HepG2 (cell line): ENCODE measurements at regions not wholly inside any gene's neighbourhood (a gene's known extent, or its start where the extent isn't known, plus 50 kb on each side); places are given as distances from the start of the nearest gene placed in this dataset.

Source experiments
- ATAC-seq: fragments of 200-7000 bp; cut with Tn5 transposase; 3 replicates; pipeline ENCODE4 v1.9.1; 2020; ENCODE audit warnings: mild to moderate bottlenecking, moderate library complexity
- BruUV-seq: library from RNA; stranded (reverse); fragments of 400-500 nt; replicated peaks from 2 replicates; lab custom pipeline; 2021; lab: Mats Ljungman, UMichigan
- CTCF ChIA-PET: fragments of 300-600 bp; formaldehyde crosslinking; extraction: SDS; loops from one replicate; lab custom pipeline; 2021; ENCODE audit warnings: low total read pairs, inconsistent platforms, low intra/inter-chr PET ratio; lab: Yijun Ruan, JAX
- POLR2A ChIA-PET: fragments of 350-600 bp; sonication (Branson Sonifier 250); formaldehyde crosslinking; loops from one replicate; lab custom pipeline; 2020; ENCODE audit warnings: antibody characterized with exemption, inconsistent platforms; lab: Yijun Ruan, JAX
- DNase-seq: peaks from one replicate; pipeline ENCODE4 v3.0.0-alpha.2; 2015; ENCODE audit warnings: low spot score
- FAIRE-seq: peaks from 3 replicates; lab custom pipeline; 2011; peaks lifted over from hg19 to GRCh38; lab: Jason Lieb, UNC
- H2AFZ ChIP-seq: one replicate; pipeline ENCODE4 v1.6.1; 2011; ENCODE audit warnings: low read length, inconsistent platforms
- H3K27ac ChIP-seq: fragments of 300-600 bp; 3 replicates; pipeline ENCODE4 v1.8.0; 2011; ENCODE audit warnings: mixed run types, mild to moderate bottlenecking, mixed read lengths, low read length, inconsistent platforms; ENCODE audit not compliant: insufficient read depth; ENCODE audit errors: extremely low read length
- H3K27me3 ChIP-seq, 2 experiments: fragments of 200-600 bp in 1 of 2; 2 replicates in 1 of 2; 3 replicates in 1 of 2; pipeline versions ENCODE4 v1.6.0 to v1.8.0; 2011; ENCODE audit warnings: low read length in 2 of 2, mild to moderate bottlenecking in 2 of 2, moderate library complexity in 2 of 2, inconsistent platforms in 1 of 2; ENCODE audit not compliant: insufficient read depth in 2 of 2, control insufficient read depth in 1 of 2
- H3K36me3 ChIP-seq, 2 experiments: fragments of 200-600 bp in 1 of 2; replicated peaks in 1 of 2; 2 replicates in 1 of 2; 3 replicates in 1 of 2; pipeline versions ENCODE4 v1.5.1 to v1.8.0; 2011; ENCODE audit warnings: low read length in 2 of 2, inconsistent platforms in 1 of 2; ENCODE audit not compliant: insufficient read depth in 2 of 2, control insufficient read depth in 1 of 2
- H3K4me1 ChIP-seq: 2 replicates; pipeline ENCODE4 v1.5.1; 2012; ENCODE audit warnings: low read length, inconsistent platforms; ENCODE audit not compliant: insufficient read depth
- H3K4me2 ChIP-seq: 2 replicates; pipeline ENCODE4 v1.6.0; 2011; ENCODE audit warnings: low read depth, low read length, inconsistent platforms
- H3K4me3 ChIP-seq, 3 experiments: fragments of 200-600 bp in 1 of 3; sonication (generic), shearing (Covaris generic) in 1 of 3; replicated peaks in 1 of 3; 2 replicates each; pipeline ENCODE4 v1.5.1; 2011 to 2016; ENCODE audit warnings: low read length in 3 of 3, inconsistent platforms in 2 of 3, low read depth in 2 of 3, mild to moderate bottlenecking in 2 of 3, control low read depth in 1 of 3, mixed read lengths in 1 of 3; ENCODE audit not compliant: insufficient read depth in 1 of 3
- H3K79me2 ChIP-seq: one replicate; pipeline ENCODE4 v1.6.1; 2011; ENCODE audit warnings: low read length, inconsistent platforms; ENCODE audit not compliant: insufficient read depth
- H3K9ac ChIP-seq: 2 replicates; pipeline ENCODE4 v1.6.0; 2011; ENCODE audit warnings: mild to moderate bottlenecking, low read depth, low read length, inconsistent platforms; ENCODE audit not compliant: insufficient read depth
- H3K9me3 ChIP-seq: 2 replicates; pipeline ENCODE4 v1.5.1; 2012; ENCODE audit warnings: mild to moderate bottlenecking, low read length
- H4K20me1 ChIP-seq: 2 replicates; pipeline ENCODE4 v1.6.0; 2011; ENCODE audit warnings: inconsistent platforms, mild to moderate bottlenecking, low read length, moderate library complexity; ENCODE audit not compliant: insufficient read depth
- ARHGAP35 ChIP-seq: sonication (generic); formaldehyde crosslinking; IDR thresholded peaks from 2 replicates; pipeline ENCODE4 v1.9.0; 2022; ENCODE audit warnings: mild to moderate bottlenecking, inconsistent platforms, moderate library complexity, missing genetic modification reagents, borderline replicate concordance
- ZNF768 ChIP-seq: sonication (generic); formaldehyde crosslinking; IDR thresholded peaks from 2 replicates; pipeline ENCODE4 v1.4.0; 2020; ENCODE audit warnings: missing genetic modification reagents
- WGBS: methylation state at CpG from one replicate; pipeline ENCODE4 v1.1.6; 2017; ENCODE audit warnings: low lambda C conversion rate; 5-methylcytosine and 5-hydroxymethylcytosine counted together
- in situ Hi-C: cut with HindIII; loops from 2 replicates; pipeline ENCODE4 v1.10.0; 2017; ENCODE audit warnings: low pct_unique_long_range_greater_than_20kb; ENCODE audit not compliant: extremely low pct_ligation_motif_present
- intact Hi-C: fragments of 100-400 bp; cut with micrococcal nuclease; formaldehyde crosslinking; loops from one replicate; pipeline ENCODE4 v1.10.0; 2022; ENCODE audit not compliant: unreplicated experiment

GRCh38 chr6:11830105-11830504 is 51.5 kb upstream of the ADTRP start:
- ChIA-PET POLR2A (no interaction called here), CTCF (no interaction called here)
- Histone ChIP-seq H3K4me1 (no peaks in the 10 kb centered on the region), H4K20me1 (no peaks in the 10 kb centered on the region), H3K4me3 (no peak overlapping the region), H3K36me3 (no peaks in the 10 kb centered on the region), H3K9ac (no peak overlapping the region), H3K79me2 (no peaks in the 10 kb centered on the region), H3K9me3 (no peaks in the 10 kb centered on the region)
- FAIRE-seq (no peak), DNase-seq (no peak)
- in situ Hi-C loops = no loop called here
- BruUV-seq = no TSS peak
- intact Hi-C loops = no loop called here
- no peak for TF ChIP-seq ARHGAP35 (CRISPR knock-in tag)
- TF ChIP-seq, all 625 proteins: peak for 0
- Histone ChIP-seq H2AFZ (no peak overlapping the region), H3K27me3 (peaks cover 3 to 28% of the 10 kb centered on the region in 2 experiments; a peak in 2 of 5 replicates), H3K4me2 (no peak overlapping the region), H3K27ac (no peak overlapping the region)
- no peak for ATAC-seq
- WGBS = 0% methylated on average over 3 of the region's 3 CpGs

- DNase-seq = no peak
- no peak for TF ChIP-seq ZNF768 (CRISPR knock-in tag)
- Histone ChIP-seq H2AFZ (no peak overlapping the region), H3K9me3 (no peaks in the 10 kb centered on the region), H4K20me1 (no peaks in the 10 kb centered on the region), H3K27ac (no peak overlapping the region), H3K4me3 (no peak overlapping the region), H3K4me1 (no peaks in the 10 kb centered on the region), H3K79me2 (no peaks in the 10 kb centered on the region), H3K36me3 (no peaks in the 10 kb centered on the region), H3K4me2 (no peak overlapping the region), H3K27me3 (peaks cover 3 to 28% of the 10 kb centered on the region in 2 experiments; a peak in 2 of 5 replicates), H3K9ac (no peak overlapping the region)
- 28% methylated on average over 6 of the region's 6 CpGs for WGBS
- FAIRE-seq = no peak
- ChIA-PET POLR2A (no interaction called here), CTCF (no interaction called here)
- in situ Hi-C loops = no loop called here
- no TSS peak for BruUV-seq
- intact Hi-C loops = no loop called here
- no peak for ATAC-seq
Measured at GRCh38 chr6:11828262-11828870, 49.8 kb upstream of the ADTRP start.
